ENCODE measurements at regions not wholly inside any gene's neighbourhood (a gene's known extent, or its start where the extent isn't known, plus 50 kb on each side); places are given as distances from the start of the nearest gene placed in this dataset.

GRCh38 chr18:47587587-47587986, 336.1 kb upstream of the SKOR2 start:
- Histone ChIP-seq H3K27ac (no peak overlapping the region), H3K9me3 (ENCODE audit: low read depth) (no peaks in the 10 kb centered on the region), H3K36me3 (no peaks in the 10 kb centered on the region), H3K27me3 (no peaks in the 10 kb centered on the region), H3K4me3 (no peak overlapping the region), H3K4me1 (ENCODE audit: low read depth) (peaks cover 8% of the 10 kb centered on the region)
- TF ChIP-seq CTCF (IDR thresholded peaks at IDR 0.05; ENCODE audit: low read depth, low read length) = no peak
- DNase-seq (ENCODE audit: low read depth in 1 of 2, low spot score in 1 of 2) = no peak

GRCh38 chr18:47586418-47587070, 335.1 kb upstream of the SKOR2 start:
- H3K4me1 ChIP-seq (ENCODE audit: low read depth) = peaks cover 8% of the 10 kb centered on the region
- no peaks in the 10 kb centered on the region for H3K27me3 ChIP-seq
- H3K36me3 ChIP-seq = no peaks in the 10 kb centered on the region
- no peaks in the 10 kb centered on the region for H3K9me3 ChIP-seq (ENCODE audit: low read depth)
- no peak overlapping the region for H3K4me3 ChIP-seq
- no peak overlapping the region for H3K27ac ChIP-seq
- DNase-seq (ENCODE audit: low read depth in 1 of 2, low spot score in 1 of 2) = no peak
- TF ChIP-seq CTCF (IDR thresholded peaks at IDR 0.05; ENCODE audit: low read depth, low read length) = no peak

- Histone ChIP-seq H3K27me3 (no peaks in the 10 kb centered on the region), H3K4me3 (no peak overlapping the region), H3K27ac (no peak overlapping the region), H3K36me3 (no peaks in the 10 kb centered on the region), H3K4me1 (ENCODE audit: low read depth) (peaks cover 8% of the 10 kb centered on the region), H3K9me3 (ENCODE audit: low read depth) (no peaks in the 10 kb centered on the region)
- TF ChIP-seq CTCF (IDR thresholded peaks at IDR 0.05; ENCODE audit: low read depth, low read length) = no peak
- no peak for DNase-seq (ENCODE audit: low read depth in 1 of 2, low spot score in 1 of 2)
Observed at GRCh38 chr18:47585914-47586313, 334.5 kb upstream of the SKOR2 start.

- no peak overlapping the region for H3K4me3 ChIP-seq
- no peak overlapping the region for H3K27ac ChIP-seq
- no peaks in the 10 kb centered on the region for H3K36me3 ChIP-seq
- peaks cover 8% of the 10 kb centered on the region for H3K4me1 ChIP-seq (ENCODE audit: low read depth)
- TF ChIP-seq CTCF (IDR thresholded peaks at IDR 0.05; ENCODE audit: low read depth, low read length) = no peak
- H3K9me3 ChIP-seq (ENCODE audit: low read depth) = no peaks in the 10 kb centered on the region
- no peaks in the 10 kb centered on the region for H3K27me3 ChIP-seq
- DNase-seq (ENCODE audit: low read depth in 1 of 2, low spot score in 1 of 2) = no peak
Observed at GRCh38 chr18:47585136-47585535, 333.7 kb upstream of the SKOR2 start.

- Histone ChIP-seq H3K27ac (no peak overlapping the region), H3K27me3 (no peaks in the 10 kb centered on the region), H3K4me1 (ENCODE audit: low read depth) (peaks cover 8% of the 10 kb centered on the region)
Observed at GRCh38 chr18:47582093-47582492, 330.6 kb upstream of the SKOR2 start.

More at GRCh38 chr18:47582093-47582492, 330.6 kb upstream of the SKOR2 start:
- Histone ChIP-seq H3K4me3 (no peak overlapping the region), H3K36me3 (no peaks in the 10 kb centered on the region), H3K9me3 (ENCODE audit: low read depth) (no peaks in the 10 kb centered on the region)
- no peak for TF ChIP-seq CTCF (IDR thresholded peaks at IDR 0.05; ENCODE audit: low read depth, low read length)
- no peak for DNase-seq (ENCODE audit: low read depth in 1 of 2, low spot score in 1 of 2)
